ENCODE measurements at regions not wholly inside any gene's neighbourhood (a gene's known extent, or its start where the extent isn't known, plus 50 kb on each side); places are given as distances from the start of the nearest gene placed in this dataset.

- no peaks in the 10 kb centered on the region for H3K36me3 ChIP-seq (ENCODE audit: control insufficient read depth, insufficient read depth, low read length)
- no peak overlapping the region for H3K4me3 ChIP-seq (replicated peaks; ENCODE audit: low read depth, low read length)
- peaks cover 3% of the 10 kb centered on the region; the same call in 1 of the 2 replicates for H3K27me3 ChIP-seq (replicated peaks; ENCODE audit: control insufficient read depth, insufficient read depth, low read length)
- no peak for DNase-seq (ENCODE audit: extremely low read depth, insufficient read length)
- no peak for TF ChIP-seq CTCF (IDR thresholded peaks at IDR 0.05; ENCODE audit: insufficient read depth, low read length, poor library complexity, severe bottlenecking)
Measured at GRCh38 chr11:115737875-115738274, 233.7 kb upstream of the CADM1 start.

GRCh38 chr11:115736146-115736545 lies 231.9 kb upstream of the CADM1 start:
- H3K27me3 ChIP-seq (replicated peaks; ENCODE audit: control insufficient read depth, insufficient read depth, low read length) = peaks cover 3% of the 10 kb centered on the region; the same call in 1 of the 2 replicates
- no peak for DNase-seq (ENCODE audit: extremely low read depth, insufficient read length)
- H3K36me3 ChIP-seq (ENCODE audit: control insufficient read depth, insufficient read depth, low read length) = no peaks in the 10 kb centered on the region
- no peak for TF ChIP-seq CTCF (IDR thresholded peaks at IDR 0.05; ENCODE audit: insufficient read depth, low read length, poor library complexity, severe bottlenecking)
- H3K4me3 ChIP-seq (replicated peaks; ENCODE audit: low read depth, low read length) = no peak overlapping the region

GRCh38 chr11:115724666-115725065 lies 220.5 kb upstream of the CADM1 start:
- no peak for TF ChIP-seq CTCF (IDR thresholded peaks at IDR 0.05; ENCODE audit: insufficient read depth, low read length, poor library complexity, severe bottlenecking)
- no peaks in the 10 kb centered on the region for H3K36me3 ChIP-seq (ENCODE audit: control insufficient read depth, insufficient read depth, low read length)
- no peak for DNase-seq (ENCODE audit: extremely low read depth, insufficient read length)
- no peak overlapping the region for H3K4me3 ChIP-seq (replicated peaks; ENCODE audit: low read depth, low read length)
- H3K27me3 ChIP-seq (replicated peaks; ENCODE audit: control insufficient read depth, insufficient read depth, low read length) = no peaks in the 10 kb centered on the region

GRCh38 chr11:115722711-115723110 lies 218.5 kb upstream of the CADM1 start:
- TF ChIP-seq CTCF (IDR thresholded peaks at IDR 0.05; ENCODE audit: insufficient read depth, low read length, poor library complexity, severe bottlenecking) = no peak
- Histone ChIP-seq H3K27me3 (replicated peaks; ENCODE audit: control insufficient read depth, insufficient read depth, low read length) (no peaks in the 10 kb centered on the region), H3K36me3 (ENCODE audit: control insufficient read depth, insufficient read depth, low read length) (no peaks in the 10 kb centered on the region), H3K4me3 (replicated peaks; ENCODE audit: low read depth, low read length) (no peak overlapping the region)
- no peak for DNase-seq (ENCODE audit: extremely low read depth, insufficient read length)

- Histone ChIP-seq H3K27me3 (replicated peaks; ENCODE audit: control insufficient read depth, insufficient read depth, low read length) (no peaks in the 10 kb centered on the region), H3K4me3 (replicated peaks; ENCODE audit: low read depth, low read length) (no peak overlapping the region), H3K36me3 (ENCODE audit: control insufficient read depth, insufficient read depth, low read length) (no peaks in the 10 kb centered on the region)
- DNase-seq (ENCODE audit: extremely low read depth, insufficient read length) = no peak
- no peak for TF ChIP-seq CTCF (IDR thresholded peaks at IDR 0.05; ENCODE audit: insufficient read depth, low read length, poor library complexity, severe bottlenecking)
Measured at GRCh38 chr11:115721296-115721995, 217.2 kb upstream of the CADM1 start.
